LNCAP (cell line): ENCODE measurements at regions not wholly inside any gene's neighbourhood (a gene's known extent, or its start where the extent isn't known, plus 50 kb on each side); places are given as distances from the start of the nearest gene placed in this dataset.
A peak's percentile ranks its signal among the peaks of the same experiment; 100 is the strongest.

Experiments
- CTCF ChIP-seq: fragments of 450-650 bp; IDR thresholded peaks from 2 replicates; pipeline ENCODE4 v1.5.1; 2017; ENCODE audit warnings: mild to moderate bottlenecking

- TF ChIP-seq CTCF, result no peak
Measured at GRCh38 chr6:147776631-147777213, 268.2 kb downstream of the SAMD5 start.

- no peak for TF ChIP-seq CTCF
Measured at GRCh38 chr6:147779624-147780023, 271.1 kb downstream of the SAMD5 start.

GRCh38 chr6:147782302-147782701 is 273.8 kb downstream of the SAMD5 start:
- TF ChIP-seq CTCF, result no peak

GRCh38 chr6:147784371-147784770 is 275.9 kb downstream of the SAMD5 start:
- no peak for TF ChIP-seq CTCF

- TF ChIP-seq CTCF, result peak; percentile 50; the same call in 1 of the 2 replicates
Measured at GRCh38 chr6:147787417-147787816, 278.9 kb downstream of the SAMD5 start.

GRCh38 chr6:147789430-147789947 is 281.0 kb downstream of the SAMD5 start:
- no peak for TF ChIP-seq CTCF

GRCh38 chr6:147793871-147794643 is 285.6 kb downstream of the SAMD5 start:
- TF ChIP-seq CTCF, result no peak
